ENCODE measurements at regions not wholly inside any gene's neighbourhood (a gene's known extent, or its start where the extent isn't known, plus 50 kb on each side); places are given as distances from the start of the nearest gene placed in this dataset.

DNA sequence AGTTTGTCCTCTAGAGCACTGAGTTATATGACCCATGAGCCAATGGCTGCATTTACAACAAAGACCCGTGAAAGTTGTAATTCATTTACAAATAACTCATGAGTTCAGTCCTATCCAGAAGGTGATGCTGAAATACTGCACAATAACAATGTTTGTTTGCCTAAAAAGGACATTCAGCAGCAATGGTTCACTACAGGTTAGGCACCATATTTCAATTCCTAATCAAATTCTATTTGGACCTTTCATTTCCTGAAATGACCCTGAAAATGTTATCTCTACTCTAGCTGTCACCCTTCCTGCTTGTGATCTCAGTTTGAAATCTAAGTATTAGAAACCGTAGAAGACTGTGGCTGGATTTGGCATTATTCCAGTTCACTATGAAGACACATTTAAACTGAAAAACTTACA is 191.2 kb upstream of the SAMSN1 start:
- Histone ChIP-seq H3K9me3 (ENCODE audit: control insufficient read depth, low read length) (no peaks in the 10 kb centered on the region), H3K36me3 (ENCODE audit: control insufficient read depth, insufficient read depth, low read length) (no peaks in the 10 kb centered on the region), H3K27me3 (replicated peaks; ENCODE audit: control insufficient read depth, insufficient read depth, low read length, poor library complexity, severe bottlenecking) (peaks cover 4% of the 10 kb centered on the region), H3K4me3 (ENCODE audit: insufficient read depth, low read depth, low read length, poor library complexity, severe bottlenecking) (no peak overlapping the region), H3K27ac (ENCODE audit: insufficient read depth, low read length, poor library complexity, severe bottlenecking) (no peak overlapping the region), H3K4me1 (ENCODE audit: control insufficient read depth, insufficient read depth, low read length, poor library complexity, severe bottlenecking) (no peaks in the 10 kb centered on the region)
- no peak for DNase-seq

DNA sequence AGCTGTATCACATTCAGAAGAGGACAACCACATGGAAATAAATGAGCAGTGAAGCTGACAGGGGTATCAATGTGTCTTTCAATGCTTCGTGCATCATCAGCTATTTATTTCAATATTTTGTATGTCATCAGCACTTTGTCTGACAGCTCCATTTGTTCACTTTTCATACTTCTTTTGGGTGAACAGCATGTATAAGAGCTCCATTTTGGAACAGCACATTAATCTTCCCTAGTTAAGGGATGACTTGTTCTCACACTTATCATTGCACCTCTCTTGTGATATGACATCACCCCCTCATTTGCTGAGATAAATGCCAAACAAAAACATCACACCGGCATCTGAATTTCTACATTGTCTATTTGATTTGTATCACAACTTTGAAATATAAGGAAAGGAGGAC is 190.6 kb upstream of the SAMSN1 start:
- Histone ChIP-seq H3K4me3 (ENCODE audit: insufficient read depth, low read depth, low read length, poor library complexity, severe bottlenecking) (no peak overlapping the region), H3K4me1 (ENCODE audit: control insufficient read depth, insufficient read depth, low read length, poor library complexity, severe bottlenecking) (no peaks in the 10 kb centered on the region), H3K27ac (ENCODE audit: insufficient read depth, low read length, poor library complexity, severe bottlenecking) (no peak overlapping the region), H3K9me3 (ENCODE audit: control insufficient read depth, low read length) (no peaks in the 10 kb centered on the region), H3K27me3 (replicated peaks; ENCODE audit: control insufficient read depth, insufficient read depth, low read length, poor library complexity, severe bottlenecking) (peaks cover 4% of the 10 kb centered on the region), H3K36me3 (ENCODE audit: control insufficient read depth, insufficient read depth, low read length) (no peaks in the 10 kb centered on the region)
- DNase-seq = no peak

DNA sequence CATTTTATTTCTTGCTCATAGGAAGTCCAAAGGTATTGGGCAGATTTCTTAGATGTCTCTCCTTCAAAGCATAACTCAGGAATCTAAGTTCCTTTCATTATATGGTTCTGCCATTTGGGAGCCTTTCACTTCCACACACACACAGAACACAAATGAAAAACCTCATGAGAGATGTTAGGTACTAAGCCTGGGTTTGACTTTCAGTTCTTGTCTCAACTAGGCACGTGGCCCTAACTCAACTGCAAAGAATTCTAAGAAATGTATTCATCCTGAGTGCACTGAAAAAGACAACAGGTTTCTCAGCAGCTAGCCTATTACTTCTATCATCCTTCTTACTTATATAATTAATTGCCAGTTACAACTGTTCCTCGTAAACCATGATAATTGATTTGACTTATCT is 190.0 kb upstream of the SAMSN1 start:
- H3K36me3 ChIP-seq (ENCODE audit: control insufficient read depth, insufficient read depth, low read length) = no peaks in the 10 kb centered on the region

DNA sequence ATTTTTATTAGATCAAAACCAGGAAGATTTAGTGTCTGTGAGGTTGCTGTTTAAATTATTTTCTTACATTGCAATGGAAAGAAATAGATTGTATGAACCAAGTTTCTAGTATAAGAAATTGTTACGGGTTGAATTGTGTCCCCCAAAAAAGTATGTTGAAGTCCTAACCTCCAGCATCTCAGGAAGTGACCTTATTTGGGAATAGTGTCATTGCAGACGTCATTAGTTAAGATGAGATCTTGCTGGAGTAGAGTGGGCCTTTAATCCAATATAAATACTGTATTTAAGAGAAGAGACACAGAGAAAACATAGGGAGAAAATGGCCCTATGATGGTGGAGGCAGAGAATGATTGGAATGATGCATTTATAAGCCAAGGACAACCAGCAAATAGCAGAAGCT is 188.7 kb upstream of the SAMSN1 start:
- H3K4me1 ChIP-seq (ENCODE audit: control insufficient read depth, insufficient read depth, low read length, poor library complexity, severe bottlenecking) = no peaks in the 10 kb centered on the region
- DNase-seq = no peak
- peaks cover 4% of the 10 kb centered on the region for H3K27me3 ChIP-seq (replicated peaks; ENCODE audit: control insufficient read depth, insufficient read depth, low read length, poor library complexity, severe bottlenecking)
- H3K36me3 ChIP-seq (ENCODE audit: control insufficient read depth, insufficient read depth, low read length) = no peaks in the 10 kb centered on the region
- no peaks in the 10 kb centered on the region for H3K9me3 ChIP-seq (ENCODE audit: control insufficient read depth, low read length)
- H3K4me3 ChIP-seq (ENCODE audit: insufficient read depth, low read depth, low read length, poor library complexity, severe bottlenecking) = no peak overlapping the region
- no peak overlapping the region for H3K27ac ChIP-seq (ENCODE audit: insufficient read depth, low read length, poor library complexity, severe bottlenecking)

More for the DNA sequence above, 190.0 kb upstream of the SAMSN1 start:
- peaks cover 4% of the 10 kb centered on the region for H3K27me3 ChIP-seq (replicated peaks; ENCODE audit: control insufficient read depth, insufficient read depth, low read length, poor library complexity, severe bottlenecking)
- no peak overlapping the region for H3K4me3 ChIP-seq (ENCODE audit: insufficient read depth, low read depth, low read length, poor library complexity, severe bottlenecking)
- H3K4me1 ChIP-seq (ENCODE audit: control insufficient read depth, insufficient read depth, low read length, poor library complexity, severe bottlenecking) = no peaks in the 10 kb centered on the region
- DNase-seq = no peak
- no peaks in the 10 kb centered on the region for H3K9me3 ChIP-seq (ENCODE audit: control insufficient read depth, low read length)
- no peak overlapping the region for H3K27ac ChIP-seq (ENCODE audit: insufficient read depth, low read length, poor library complexity, severe bottlenecking)

DNA sequence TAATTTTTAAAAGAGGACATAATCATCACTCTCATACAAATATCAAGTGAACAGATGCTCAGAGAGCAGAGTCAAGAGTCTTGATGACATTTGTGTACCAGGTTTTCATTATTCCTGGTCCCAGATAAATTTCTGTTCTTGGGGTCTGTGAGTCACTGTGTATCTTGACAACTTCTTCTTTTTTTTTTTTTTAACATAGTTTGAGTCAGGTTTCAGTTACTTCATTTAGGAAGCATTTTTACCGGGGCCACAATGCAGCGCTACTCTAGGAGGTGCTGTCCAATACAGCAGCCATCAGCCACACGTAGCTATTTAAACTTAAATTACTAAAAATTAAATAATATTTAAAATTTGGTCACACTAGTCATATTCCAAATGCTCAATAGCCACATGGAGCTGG is 188.1 kb upstream of the SAMSN1 start:
- H3K27ac ChIP-seq (ENCODE audit: insufficient read depth, low read length, poor library complexity, severe bottlenecking) = no peak overlapping the region
- DNase-seq = no peak
- H3K4me3 ChIP-seq (ENCODE audit: insufficient read depth, low read depth, low read length, poor library complexity, severe bottlenecking) = no peak overlapping the region
- no peaks in the 10 kb centered on the region for H3K36me3 ChIP-seq (ENCODE audit: control insufficient read depth, insufficient read depth, low read length)
- no peaks in the 10 kb centered on the region for H3K4me1 ChIP-seq (ENCODE audit: control insufficient read depth, insufficient read depth, low read length, poor library complexity, severe bottlenecking)
- H3K27me3 ChIP-seq (replicated peaks; ENCODE audit: control insufficient read depth, insufficient read depth, low read length, poor library complexity, severe bottlenecking) = peaks cover 4% of the 10 kb centered on the region
- H3K9me3 ChIP-seq (ENCODE audit: control insufficient read depth, low read length) = no peaks in the 10 kb centered on the region

GRCh38 chr21:14725219-14725618 is 179.1 kb upstream of the SAMSN1 start:
- no peaks in the 10 kb centered on the region for H3K9me3 ChIP-seq (ENCODE audit: control insufficient read depth, low read length)

DNA sequence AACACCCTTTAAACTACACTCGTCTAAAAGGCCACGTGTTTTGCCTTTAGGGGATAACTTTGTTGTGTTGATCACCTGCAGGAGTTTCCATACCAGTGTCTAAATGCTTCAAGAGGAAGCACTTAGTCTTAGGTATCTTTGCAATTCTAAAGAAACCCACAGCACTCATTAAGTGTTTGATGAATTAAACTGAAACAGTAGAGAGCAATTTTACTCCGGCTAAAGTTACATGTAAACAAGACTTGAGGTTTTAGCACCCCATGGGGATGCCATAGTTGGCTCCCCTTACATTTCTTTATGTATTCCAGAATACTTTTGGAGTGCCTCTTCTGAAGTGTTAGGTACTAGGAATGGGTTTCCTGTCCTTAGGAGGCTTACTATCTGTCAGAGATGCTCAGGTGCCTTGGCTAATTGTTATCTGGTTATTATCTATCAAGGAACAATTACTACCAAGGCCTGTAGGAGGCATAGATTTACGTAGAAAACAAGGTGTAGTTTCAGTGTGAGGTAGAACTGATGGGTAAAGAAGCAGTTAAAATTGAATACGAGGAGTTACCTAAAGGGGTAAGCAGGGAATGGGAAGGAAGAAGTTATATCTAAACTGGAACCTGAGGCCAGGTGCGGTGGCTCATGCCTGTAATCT is 176.8 kb upstream of the SAMSN1 start:
- H3K36me3 ChIP-seq (ENCODE audit: control insufficient read depth, insufficient read depth, low read length) = no peaks in the 10 kb centered on the region
- H3K27ac ChIP-seq (ENCODE audit: insufficient read depth, low read length, poor library complexity, severe bottlenecking) = no peak overlapping the region
- no peak for DNase-seq
- H3K9me3 ChIP-seq (ENCODE audit: control insufficient read depth, low read length) = no peaks in the 10 kb centered on the region
- H3K4me1 ChIP-seq (ENCODE audit: control insufficient read depth, insufficient read depth, low read length, poor library complexity, severe bottlenecking) = no peaks in the 10 kb centered on the region
- H3K4me3 ChIP-seq (ENCODE audit: insufficient read depth, low read depth, low read length, poor library complexity, severe bottlenecking) = no peak overlapping the region
- no peaks in the 10 kb centered on the region for H3K27me3 ChIP-seq (replicated peaks; ENCODE audit: control insufficient read depth, insufficient read depth, low read length, poor library complexity, severe bottlenecking)

More at GRCh38 chr21:14725219-14725618, 179.1 kb upstream of the SAMSN1 start:
- Histone ChIP-seq H3K27ac (ENCODE audit: insufficient read depth, low read length, poor library complexity, severe bottlenecking) (no peak overlapping the region), H3K36me3 (ENCODE audit: control insufficient read depth, insufficient read depth, low read length) (no peaks in the 10 kb centered on the region), H3K4me1 (ENCODE audit: control insufficient read depth, insufficient read depth, low read length, poor library complexity, severe bottlenecking) (no peaks in the 10 kb centered on the region), H3K4me3 (ENCODE audit: insufficient read depth, low read depth, low read length, poor library complexity, severe bottlenecking) (no peak overlapping the region), H3K27me3 (replicated peaks; ENCODE audit: control insufficient read depth, insufficient read depth, low read length, poor library complexity, severe bottlenecking) (no peaks in the 10 kb centered on the region)
- DNase-seq = no peak

DNA sequence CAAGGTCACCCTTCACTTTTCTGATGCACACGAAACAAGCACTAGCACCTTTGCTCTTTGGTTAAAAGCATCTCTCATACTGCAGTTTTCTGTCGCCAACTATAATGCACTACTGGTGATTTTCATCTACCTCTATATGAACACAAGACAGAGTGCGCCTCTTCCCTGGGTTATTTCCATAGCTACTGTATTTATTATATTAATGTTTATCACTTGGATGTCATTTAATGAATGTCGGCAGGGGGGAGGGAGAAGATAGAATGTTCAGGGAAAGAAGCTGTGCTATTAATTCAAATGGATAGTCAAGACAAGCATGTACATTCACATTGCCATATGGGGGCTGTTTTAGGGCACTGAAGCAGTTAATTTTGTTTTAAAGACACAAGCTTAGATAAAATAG is 174.1 kb upstream of the SAMSN1 start:
- no peaks in the 10 kb centered on the region for H3K27me3 ChIP-seq (replicated peaks; ENCODE audit: control insufficient read depth, insufficient read depth, low read length, poor library complexity, severe bottlenecking)
- no peaks in the 10 kb centered on the region for H3K9me3 ChIP-seq (ENCODE audit: control insufficient read depth, low read length)
- DNase-seq = no peak
- H3K4me1 ChIP-seq (ENCODE audit: control insufficient read depth, insufficient read depth, low read length, poor library complexity, severe bottlenecking) = no peaks in the 10 kb centered on the region
- H3K4me3 ChIP-seq (ENCODE audit: insufficient read depth, low read depth, low read length, poor library complexity, severe bottlenecking) = no peak overlapping the region
- no peaks in the 10 kb centered on the region for H3K36me3 ChIP-seq (ENCODE audit: control insufficient read depth, insufficient read depth, low read length)
- no peak overlapping the region for H3K27ac ChIP-seq (ENCODE audit: insufficient read depth, low read length, poor library complexity, severe bottlenecking)

GRCh38 chr21:14718951-14719350 is 172.8 kb upstream of the SAMSN1 start:
- no peaks in the 10 kb centered on the region for H3K27me3 ChIP-seq (replicated peaks; ENCODE audit: control insufficient read depth, insufficient read depth, low read length, poor library complexity, severe bottlenecking)
- H3K9me3 ChIP-seq (ENCODE audit: control insufficient read depth, low read length) = no peaks in the 10 kb centered on the region
- no peaks in the 10 kb centered on the region for H3K36me3 ChIP-seq (ENCODE audit: control insufficient read depth, insufficient read depth, low read length)
- DNase-seq = no peak
- no peaks in the 10 kb centered on the region for H3K4me1 ChIP-seq (ENCODE audit: control insufficient read depth, insufficient read depth, low read length, poor library complexity, severe bottlenecking)
- no peak overlapping the region for H3K27ac ChIP-seq (ENCODE audit: insufficient read depth, low read length, poor library complexity, severe bottlenecking)
- H3K4me3 ChIP-seq (ENCODE audit: insufficient read depth, low read depth, low read length, poor library complexity, severe bottlenecking) = no peak overlapping the region

DNA sequence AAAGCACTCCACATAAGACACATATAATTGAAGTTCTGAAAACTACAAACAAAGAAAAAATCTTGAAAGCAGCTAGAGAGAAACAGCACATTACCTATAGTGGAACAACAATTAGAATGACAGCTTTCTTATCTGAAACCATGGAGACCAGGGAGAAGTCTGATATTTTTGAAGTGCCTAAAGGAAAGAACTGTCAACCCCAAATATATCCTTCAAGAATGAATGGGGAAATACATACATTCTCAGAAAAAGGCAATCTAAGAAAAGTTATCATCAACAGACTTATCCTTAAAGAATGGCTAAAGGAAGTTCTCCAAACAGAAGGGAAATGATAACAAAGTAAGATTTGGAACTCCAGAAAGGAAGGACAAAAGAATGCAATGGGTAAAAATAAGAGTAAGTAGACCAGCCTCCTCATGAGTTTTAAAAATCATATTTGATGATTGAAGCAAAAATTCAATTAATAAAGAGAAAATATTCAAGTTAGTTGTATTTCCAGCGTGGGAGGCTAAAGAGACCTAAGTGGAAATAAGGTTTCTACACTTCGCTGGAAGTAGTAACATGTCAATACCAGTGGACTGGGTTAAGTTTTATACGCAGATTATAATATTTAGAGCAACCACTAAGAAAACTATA is 170.8 kb upstream of the SAMSN1 start:
- Histone ChIP-seq H3K27ac (ENCODE audit: insufficient read depth, low read length, poor library complexity, severe bottlenecking) (no peak overlapping the region), H3K9me3 (ENCODE audit: control insufficient read depth, low read length) (no peaks in the 10 kb centered on the region), H3K4me3 (ENCODE audit: insufficient read depth, low read depth, low read length, poor library complexity, severe bottlenecking) (no peak overlapping the region), H3K4me1 (ENCODE audit: control insufficient read depth, insufficient read depth, low read length, poor library complexity, severe bottlenecking) (no peaks in the 10 kb centered on the region), H3K27me3 (replicated peaks; ENCODE audit: control insufficient read depth, insufficient read depth, low read length, poor library complexity, severe bottlenecking) (no peaks in the 10 kb centered on the region), H3K36me3 (ENCODE audit: control insufficient read depth, insufficient read depth, low read length) (no peaks in the 10 kb centered on the region)
- no peak for DNase-seq

All from effector memory CD4-positive, alpha-beta T cell (primary cell).